ENCODE measurements at regions not wholly inside any gene's neighbourhood (a gene's known extent, or its start where the extent isn't known, plus 50 kb on each side); places are given as distances from the start of the nearest gene placed in this dataset.

GRCh38 chr5:33261747-33262146, 179.0 kb upstream of the TARS1 start:
- Histone ChIP-seq H3K79me2 (ENCODE audit: control insufficient read depth, insufficient read depth, low read length) (no peaks in the 10 kb centered on the region), H3K9ac (replicated peaks; ENCODE audit: extremely low read depth, insufficient read depth, low read length) (no peak overlapping the region), H3K4me1 (ENCODE audit: control insufficient read depth, extremely low read depth, insufficient read depth, low read length) (peaks cover 9% of the 10 kb centered on the region), H4K20me1 (replicated peaks; ENCODE audit: control insufficient read depth, extremely low read depth, insufficient read depth, low read length) (no peaks in the 10 kb centered on the region), H3K4me3 (replicated peaks in 1 of 3; ENCODE audit: insufficient read depth in 1 of 3, low read depth in 1 of 3, low read length in 3 of 3) (no peak overlapping the region), H3K4me2 (ENCODE audit: insufficient read depth, low read length) (peak overlapping the region; percentile 35), H3K27me3 (ENCODE audit: control insufficient read depth in 2 of 2, insufficient read depth in 2 of 2, low read length in 2 of 2) (no peaks in the 10 kb centered on the region), H3K36me3 (ENCODE audit: control insufficient read depth in 2 of 2, extremely low read depth in 1 of 2, insufficient read depth in 2 of 2, low read length in 2 of 2) (no peaks in the 10 kb centered on the region), H3K9me3 (replicated peaks; ENCODE audit: control insufficient read depth, insufficient read depth, low read length) (no peaks in the 10 kb centered on the region), H3K9me1 (replicated peaks; ENCODE audit: control insufficient read depth, extremely low read depth, insufficient read depth, low read length) (no peaks in the 10 kb centered on the region), H3K27ac (ENCODE audit: insufficient read depth, low read depth, low read length) (no peak overlapping the region), H2AFZ (ENCODE audit: low read depth, low read length) (no peak overlapping the region)
- dilution Hi-C loops (cut with MboI; ENCODE audit: extremely low pct_ligation_motif_present, low sequenced_read_pairs) (no loop called here), intact Hi-C loops (cut with micrococcal nuclease) (no loop called here)
- FAIRE-seq (no peak), DNase-seq (ENCODE audit: low read depth, low spot score) (no peak)
- no TSS peak for BruUV-seq (replicated peaks)
- CTCF ChIA-PET: no interaction called here
- no peak for TF ChIP-seq JUN (IDR thresholded peaks at IDR 0.05; ENCODE audit: borderline replicate concordance, insufficient read depth, insufficient read length, low read depth)
- no peak for TF ChIP-seq MYC (IDR thresholded peaks at IDR 0.05; ENCODE audit: low read depth, low read length)
- TF ChIP-seq EZH2 (IDR thresholded peaks at IDR 0.05; ENCODE audit: borderline replicate concordance, low read depth, low read length, severe bottlenecking): no peak
- TF ChIP-seq FOS (IDR thresholded peaks at IDR 0.05; ENCODE audit: borderline replicate concordance, insufficient read depth, low read length): no peak
- no peak for TF ChIP-seq GATA2 (IDR thresholded peaks at IDR 0.05; ENCODE audit: insufficient read depth, insufficient read length, low read depth, low read length)
- TF ChIP-seq CTCF (IDR thresholded peaks at IDR 0.05; ENCODE audit: extremely low read depth in 1 of 2, insufficient read depth in 1 of 2, low read depth in 1 of 2, low read length in 2 of 2): no peak
- TF ChIP-seq POLR2A (IDR thresholded peaks at IDR 0.05; ENCODE audit: low read depth, low read length): no peak
- no peak for TF ChIP-seq POLR2AphosphoS5 (IDR thresholded peaks at IDR 0.05; ENCODE audit: insufficient read depth, low read depth, low read length)
- no peak for TF ChIP-seq MAX (IDR thresholded peaks at IDR 0.05; ENCODE audit: insufficient read depth, insufficient read length)
- POLR2A ChIA-PET: no interaction called here

Measured in endothelial cell of umbilical vein (primary cell).